Activated naive CD8-positive, alpha-beta T cell treated with anti-CD3 and anti-CD28 coated beads, Interleukin-2, amount 50 U/mL, for 24 hours (primary cell): ENCODE measurements at regions not wholly inside any gene's neighbourhood (a gene's known extent, or its start where the extent isn't known, plus 50 kb on each side); places are given as distances from the start of the nearest gene placed in this dataset.
"Not testable (repeated sequence)": the region's sequence is repeated elsewhere in the genome, so short reads cannot be mapped to it uniquely, and the experiment has no call there.

Experiments
- ATAC-seq: fragments of 150-1000 bp; cut with Tn5 transposase; one replicate; pipeline ENCODE4 v1.10.0; 2021
- DNase-seq: peaks from one replicate; pipeline ENCODE4 v3.0.0; 2021
- H3K27ac Mint-ChIP-seq: one replicate; pipeline ENCODE4 v1.8.0; 2021; ENCODE audit warnings: mild to moderate bottlenecking, mixed read lengths
- H3K27me3 Mint-ChIP-seq: one replicate; pipeline ENCODE4 v1.8.0; 2021; ENCODE audit warnings: mixed read lengths
- H3K36me3 Mint-ChIP-seq: one replicate; pipeline ENCODE4 v1.8.0; 2021; ENCODE audit warnings: low read depth, mixed read lengths
- H3K4me1 Mint-ChIP-seq: one replicate; pipeline ENCODE4 v1.8.0; 2021; ENCODE audit warnings: mixed read lengths
- H3K4me3 Mint-ChIP-seq: one replicate; pipeline ENCODE4 v1.8.0; 2021; ENCODE audit warnings: mild to moderate bottlenecking, moderate library complexity, mixed read lengths
- H3K9me3 Mint-ChIP-seq: one replicate; pipeline ENCODE4 v1.8.0; 2021; ENCODE audit warnings: mixed read lengths

GRCh38 chr7:120064565-120064964, 208.4 kb upstream of the KCND2 start:
- Mint-ChIP-seq H3K27me3 (no peaks in the 10 kb centered on the region), H3K36me3 (no peaks in the 10 kb centered on the region), H3K4me1 (no peaks in the 10 kb centered on the region), H3K9me3 (peaks cover 16% of the 10 kb centered on the region), H3K27ac (no peak overlapping the region), H3K4me3 (no peak overlapping the region)
- DNase-seq: no peak
- ATAC-seq: no peak

GRCh38 chr7:120066898-120067297, 206.1 kb upstream of the KCND2 start:
- peaks cover 16% of the 10 kb centered on the region for H3K9me3 Mint-ChIP-seq
- not testable (repeated sequence) for H3K4me3 Mint-ChIP-seq, ATAC-seq, H3K4me1 Mint-ChIP-seq, H3K36me3 Mint-ChIP-seq, H3K27ac Mint-ChIP-seq, H3K27me3 Mint-ChIP-seq, DNase-seq

GRCh38 chr7:120070201-120070600, 202.8 kb upstream of the KCND2 start:
- H3K4me1 Mint-ChIP-seq: no peaks in the 10 kb centered on the region
- H3K27me3 Mint-ChIP-seq: no peaks in the 10 kb centered on the region
- no peak overlapping the region for H3K4me3 Mint-ChIP-seq
- DNase-seq (no peak), ATAC-seq (no peak)
- peaks cover 16% of the 10 kb centered on the region for H3K9me3 Mint-ChIP-seq
- H3K27ac Mint-ChIP-seq: no peak overlapping the region
- H3K36me3 Mint-ChIP-seq: no peaks in the 10 kb centered on the region

- Mint-ChIP-seq H3K4me1 (no peaks in the 10 kb centered on the region), H3K36me3 (no peaks in the 10 kb centered on the region), H3K9me3 (peaks cover 4% of the 10 kb centered on the region), H3K27ac (no peak overlapping the region), H3K27me3 (no peaks in the 10 kb centered on the region), H3K4me3 (no peak overlapping the region)
- no peak for DNase-seq
- ATAC-seq: no peak
Observed at GRCh38 chr7:120077777-120078176, 195.2 kb upstream of the KCND2 start.

- no peak overlapping the region for H3K27ac Mint-ChIP-seq
- H3K9me3 Mint-ChIP-seq: peaks cover 4% of the 10 kb centered on the region
- H3K4me3 Mint-ChIP-seq: no peak overlapping the region
- H3K27me3 Mint-ChIP-seq: no peaks in the 10 kb centered on the region
- no peak for DNase-seq
- H3K4me1 Mint-ChIP-seq: no peaks in the 10 kb centered on the region
- no peaks in the 10 kb centered on the region for H3K36me3 Mint-ChIP-seq
- no peak for ATAC-seq
Observed at GRCh38 chr7:120079022-120079421, 194.0 kb upstream of the KCND2 start.

- Mint-ChIP-seq H3K27me3 (no peaks in the 10 kb centered on the region), H3K36me3 (no peaks in the 10 kb centered on the region), H3K4me3 (no peak overlapping the region), H3K27ac (no peak overlapping the region), H3K4me1 (no peaks in the 10 kb centered on the region), H3K9me3 (peaks cover 4% of the 10 kb centered on the region)
- DNase-seq (no peak), ATAC-seq (no peak)
Observed at GRCh38 chr7:120079704-120080103, 193.3 kb upstream of the KCND2 start.

- not testable (repeated sequence) for H3K27ac Mint-ChIP-seq, H3K27me3 Mint-ChIP-seq, DNase-seq, ATAC-seq, H3K4me3 Mint-ChIP-seq, H3K4me1 Mint-ChIP-seq, H3K36me3 Mint-ChIP-seq, H3K9me3 Mint-ChIP-seq
Observed at GRCh38 chr7:120086468-120086867, 186.5 kb upstream of the KCND2 start.

GRCh38 chr7:120089968-120090367, 183.0 kb upstream of the KCND2 start:
- DNase-seq (no peak), ATAC-seq (no peak)
- peaks cover 4% of the 10 kb centered on the region for H3K9me3 Mint-ChIP-seq
- H3K27ac Mint-ChIP-seq: no peak overlapping the region
- H3K36me3 Mint-ChIP-seq: no peaks in the 10 kb centered on the region
- H3K4me3 Mint-ChIP-seq: no peak overlapping the region
- H3K27me3 Mint-ChIP-seq: no peaks in the 10 kb centered on the region
- H3K4me1 Mint-ChIP-seq: no peaks in the 10 kb centered on the region

GRCh38 chr7:120091807-120092206, 181.2 kb upstream of the KCND2 start:
- Mint-ChIP-seq H3K27me3 (no peaks in the 10 kb centered on the region), H3K4me3 (no peak overlapping the region), H3K9me3 (peaks cover 3% of the 10 kb centered on the region), H3K4me1 (no peaks in the 10 kb centered on the region), H3K27ac (no peak overlapping the region), H3K36me3 (no peaks in the 10 kb centered on the region)
- no peak for ATAC-seq
- no peak for DNase-seq

- ATAC-seq (no peak), DNase-seq (no peak)
- Mint-ChIP-seq H3K36me3 (no peaks in the 10 kb centered on the region), H3K9me3 (peaks cover 12% of the 10 kb centered on the region), H3K27me3 (no peaks in the 10 kb centered on the region), H3K4me1 (no peaks in the 10 kb centered on the region), H3K27ac (no peak overlapping the region), H3K4me3 (no peak overlapping the region)
Observed at GRCh38 chr7:120097020-120097419, 176.0 kb upstream of the KCND2 start.

- H3K4me3 Mint-ChIP-seq: no peak overlapping the region
- ATAC-seq: no peak
- H3K36me3 Mint-ChIP-seq: no peaks in the 10 kb centered on the region
- no peaks in the 10 kb centered on the region for H3K27me3 Mint-ChIP-seq
- H3K27ac Mint-ChIP-seq: no peak overlapping the region
- DNase-seq: no peak
- H3K9me3 Mint-ChIP-seq: peaks cover 12% of the 10 kb centered on the region
- H3K4me1 Mint-ChIP-seq: no peaks in the 10 kb centered on the region
Observed at GRCh38 chr7:120097774-120098173, 175.2 kb upstream of the KCND2 start.

- no peaks in the 10 kb centered on the region for H3K4me1 Mint-ChIP-seq
- DNase-seq (no peak), ATAC-seq (no peak)
- H3K27me3 Mint-ChIP-seq: no peaks in the 10 kb centered on the region
- H3K4me3 Mint-ChIP-seq: no peak overlapping the region
- peaks cover 27% of the 10 kb centered on the region for H3K9me3 Mint-ChIP-seq
- H3K27ac Mint-ChIP-seq: no peak overlapping the region
- H3K36me3 Mint-ChIP-seq: no peaks in the 10 kb centered on the region
Observed at GRCh38 chr7:120108376-120108775, 164.6 kb upstream of the KCND2 start.

GRCh38 chr7:120110169-120110568, 162.8 kb upstream of the KCND2 start:
- H3K27ac Mint-ChIP-seq: no peak overlapping the region
- ATAC-seq (no peak), DNase-seq (no peak)
- no peaks in the 10 kb centered on the region for H3K27me3 Mint-ChIP-seq
- H3K36me3 Mint-ChIP-seq: no peaks in the 10 kb centered on the region
- H3K4me3 Mint-ChIP-seq: no peak overlapping the region
- no peaks in the 10 kb centered on the region for H3K4me1 Mint-ChIP-seq
- H3K9me3 Mint-ChIP-seq: peaks cover 27% of the 10 kb centered on the region

GRCh38 chr7:120114626-120115025, 158.3 kb upstream of the KCND2 start:
- ATAC-seq: no peak
- no peak for DNase-seq
- H3K27ac Mint-ChIP-seq: no peak overlapping the region
- peaks cover 32% of the 10 kb centered on the region for H3K9me3 Mint-ChIP-seq
- H3K36me3 Mint-ChIP-seq: no peaks in the 10 kb centered on the region
- H3K4me3 Mint-ChIP-seq: no peak overlapping the region
- no peaks in the 10 kb centered on the region for H3K4me1 Mint-ChIP-seq
- no peaks in the 10 kb centered on the region for H3K27me3 Mint-ChIP-seq

GRCh38 chr7:120123528-120123927, 149.4 kb upstream of the KCND2 start:
- no peak overlapping the region for H3K27ac Mint-ChIP-seq
- DNase-seq (no peak), ATAC-seq (no peak)
- H3K4me3 Mint-ChIP-seq: no peak overlapping the region
- H3K27me3 Mint-ChIP-seq: no peaks in the 10 kb centered on the region
- H3K9me3 Mint-ChIP-seq: peaks cover 5% of the 10 kb centered on the region
- H3K4me1 Mint-ChIP-seq: no peaks in the 10 kb centered on the region
- H3K36me3 Mint-ChIP-seq: no peaks in the 10 kb centered on the region

- DNase-seq (no peak), ATAC-seq (no peak)
- no peaks in the 10 kb centered on the region for H3K27me3 Mint-ChIP-seq
- H3K4me3 Mint-ChIP-seq: no peak overlapping the region
- no peaks in the 10 kb centered on the region for H3K4me1 Mint-ChIP-seq
- H3K9me3 Mint-ChIP-seq: peaks cover 34% of the 10 kb centered on the region
- H3K27ac Mint-ChIP-seq: no peak overlapping the region
- H3K36me3 Mint-ChIP-seq: no peaks in the 10 kb centered on the region
Observed at GRCh38 chr7:120131096-120131839, 141.7 kb upstream of the KCND2 start.
